H1 (cell line): ENCODE measurements at regions not wholly inside any gene's neighbourhood (a gene's known extent, or its start where the extent isn't known, plus 50 kb on each side); places are given as distances from the start of the nearest gene placed in this dataset.

Experiments used
- CTCF ChIA-PET: fragments of 300-600 bp; sonication (Branson Sonifier 250); formaldehyde crosslinking; loops from one replicate; lab custom pipeline; 2021; ENCODE audit not compliant: partially characterized antibody; lab: Charles Lee
- POLR2A ChIA-PET: fragments of 300-600 bp; sonication (Branson Sonifier 250); formaldehyde crosslinking; loops from one replicate; lab custom pipeline; 2021; ENCODE audit warnings: inconsistent platforms; ENCODE audit not compliant: partially characterized antibody; lab: Charles Lee
- DNase-seq, 2 experiments: peaks; one replicate each; pipeline versions ENCODE4 v3.0.0 to v3.0.0-alpha.2; 2010 to 2022; ENCODE audit warnings: low spot score in 2 of 2, low read depth in 1 of 2, mixed read lengths in 1 of 2
- FAIRE-seq: peaks from 2 replicates; lab custom pipeline; 2011; peaks lifted over from hg19 to GRCh38; lab: Jason Lieb, UNC
- H2AFZ ChIP-seq: 2 replicates; pipeline ENCODE4 v1.8.1; 2012; ENCODE audit warnings: low read length, inconsistent platforms
- H2AK5ac ChIP-seq: 2 replicates; pipeline ENCODE4 v1.6.1; 2013; ENCODE audit warnings: low read depth, low read length
- H2BK120ac ChIP-seq: replicated peaks from 2 replicates; pipeline ENCODE3; 2013; ENCODE audit warnings: low read depth, low read length, inconsistent platforms
- H2BK12ac ChIP-seq: 2 replicates; pipeline ENCODE4 v1.6.1; 2013; ENCODE audit warnings: low read depth, low read length
- H2BK15ac ChIP-seq: 2 replicates; pipeline ENCODE4 v1.6.1; 2013; ENCODE audit warnings: low read length
- H2BK20ac ChIP-seq: 2 replicates; pipeline ENCODE4 v1.6.1; 2013; ENCODE audit warnings: low read length
- H2BK5ac ChIP-seq: 2 replicates; pipeline ENCODE4 v1.6.1; 2013; ENCODE audit warnings: low read depth, low read length
- H3K14ac ChIP-seq: 2 replicates; pipeline ENCODE4 v1.6.1; 2013; ENCODE audit warnings: inconsistent platforms; ENCODE audit not compliant: insufficient read length
- H3K18ac ChIP-seq: 2 replicates; pipeline ENCODE4 v1.6.1; 2013; ENCODE audit warnings: low read length; ENCODE audit errors: extremely low read depth
- H3K23ac ChIP-seq: 2 replicates; pipeline ENCODE4 v1.6.1; 2013; ENCODE audit warnings: inconsistent platforms; ENCODE audit not compliant: insufficient read length
- H3K23me2 ChIP-seq: 2 replicates; pipeline ENCODE4 v1.6.1; 2013; ENCODE audit warnings: low read depth, low read length
- H3K27ac ChIP-seq: 2 replicates; pipeline ENCODE4 v1.6.1; 2011; ENCODE audit warnings: low read depth, low read length, inconsistent platforms
- H3K27me3 ChIP-seq, 4 experiments: replicated peaks in 1 of 4; 1 replicate in 1 of 4; 2 replicates in 3 of 4; pipeline versions ENCODE4 v1.6.1 to v1.8.1; 2011 to 2013; ENCODE audit warnings: low read length in 3 of 4, mild to moderate bottlenecking in 3 of 4, inconsistent platforms in 2 of 4, mixed read lengths in 2 of 4, moderate library complexity in 1 of 4; ENCODE audit not compliant: control insufficient read depth in 3 of 4, insufficient read depth in 3 of 4; ENCODE audit errors: extremely low read depth in 1 of 4
- H3K36me3 ChIP-seq, 4 experiments: 2 replicates each; pipeline versions ENCODE4 v1.6.1 to v1.8.1; 2011 to 2013; ENCODE audit warnings: mild to moderate bottlenecking in 4 of 4, low read length in 3 of 4, moderate library complexity in 2 of 4, control low read depth in 1 of 4, inconsistent platforms in 1 of 4; ENCODE audit not compliant: insufficient read depth in 4 of 4, control insufficient read depth in 2 of 4
- H3K4ac ChIP-seq: replicated peaks from 2 replicates; pipeline ENCODE3; 2013; ENCODE audit warnings: low read length, low read depth, mixed read lengths, inconsistent platforms; ENCODE audit not compliant: insufficient read length
- H3K4me1 ChIP-seq, 4 experiments: replicated peaks in 1 of 4; 1 replicate in 1 of 4; 2 replicates in 3 of 4; pipeline versions ENCODE4 v1.6.1 to v1.8.1; 2011 to 2013; ENCODE audit warnings: low read length in 3 of 4, inconsistent platforms in 2 of 4, mixed read lengths in 1 of 4; ENCODE audit not compliant: insufficient read depth in 4 of 4, control insufficient read depth in 3 of 4
- H3K4me2 ChIP-seq, 2 experiments: 2 replicates each; pipeline versions ENCODE4 v1.6.1 to v1.8.1; 2011 to 2013; ENCODE audit warnings: low read depth in 2 of 2, low read length in 2 of 2, control low read depth in 1 of 2, inconsistent platforms in 1 of 2, mild to moderate bottlenecking in 1 of 2; ENCODE audit not compliant: insufficient read depth in 1 of 2
- H3K4me3 ChIP-seq, 4 experiments: fragments of 200-600, 300-600 bp in 1 of 4; sonication (generic), shearing (Covaris generic), sonication (Bioruptor Twin) in 1 of 4; 2 replicates each; pipeline versions ENCODE4 v1.5.1 to v1.8.1; 2011 to 2016; ENCODE audit warnings: low read length in 4 of 4, low read depth in 3 of 4, control low read depth in 2 of 4, inconsistent platforms in 2 of 4, mild to moderate bottlenecking in 2 of 4, mixed read lengths in 1 of 4, moderate library complexity in 1 of 4; ENCODE audit not compliant: insufficient read depth in 2 of 4; ENCODE audit errors: extremely low read depth in 1 of 4
- H3K56ac ChIP-seq: replicated peaks from 2 replicates; pipeline ENCODE3; 2013; ENCODE audit warnings: low read depth, mild to moderate bottlenecking, mixed read lengths, low read length, inconsistent platforms; ENCODE audit not compliant: insufficient read length
- H3K79me1 ChIP-seq: 2 replicates; pipeline ENCODE4 v1.6.1; 2013; ENCODE audit warnings: low read depth, low read length, control low read depth
- H3K79me2 ChIP-seq, 2 experiments: 2 replicates each; pipeline versions ENCODE4 v1.6.1 to v1.8.1; 2012 to 2013; ENCODE audit warnings: low read length in 2 of 2, mild to moderate bottlenecking in 2 of 2, inconsistent platforms in 1 of 2; ENCODE audit not compliant: insufficient read depth in 2 of 2, control insufficient read depth in 1 of 2
- H3K9ac ChIP-seq, 4 experiments: replicated peaks in 1 of 4; 1 replicate in 1 of 4; 2 replicates in 3 of 4; pipeline versions ENCODE4 v1.6.1 to v1.8.1; 2011 to 2013; ENCODE audit warnings: low read depth in 3 of 4, low read length in 3 of 4, control low read depth in 2 of 4, mild to moderate bottlenecking in 2 of 4, moderate library complexity in 2 of 4, inconsistent platforms in 1 of 4; ENCODE audit errors: extremely low read depth in 1 of 4
- H3K9me3 ChIP-seq, 2 experiments: 2 replicates each; pipeline versions ENCODE4 v1.6.1 to v1.8.1; 2012 to 2013; ENCODE audit warnings: mild to moderate bottlenecking in 2 of 2, moderate library complexity in 2 of 2, control low read depth in 1 of 2, inconsistent platforms in 1 of 2, low read depth in 1 of 2, low read length in 1 of 2, mixed read lengths in 1 of 2; ENCODE audit not compliant: insufficient read depth in 2 of 2
- H4K20me1 ChIP-seq, 2 experiments: replicated peaks in 1 of 2; 2 replicates each; pipeline versions ENCODE3 to v1.8.1; 2011 to 2013; ENCODE audit warnings: inconsistent platforms in 2 of 2, low read length in 2 of 2, mild to moderate bottlenecking in 1 of 2; ENCODE audit not compliant: insufficient read depth in 2 of 2, control insufficient read depth in 1 of 2
- H4K5ac ChIP-seq: 2 replicates; pipeline ENCODE4 v1.6.1; 2013; ENCODE audit warnings: low read length, low read depth, mixed read lengths, inconsistent platforms; ENCODE audit not compliant: insufficient read length
- H4K8ac ChIP-seq: 2 replicates; pipeline ENCODE4 v1.8.0; 2013; ENCODE audit warnings: mild to moderate bottlenecking, moderate library complexity, low read length, inconsistent platforms; ENCODE audit not compliant: insufficient read depth; ENCODE audit errors: extremely low read depth
- H4K91ac ChIP-seq: replicated peaks from 2 replicates; pipeline ENCODE3; 2013; ENCODE audit warnings: low read length, mixed read lengths, inconsistent platforms; ENCODE audit not compliant: insufficient read length
- BRCA1 ChIP-seq: IDR thresholded peaks from 2 replicates; pipeline ENCODE4 v1.6.1; 2012; ENCODE audit warnings: low read depth, low read length, improper control_type of control experiment
- CHD2 ChIP-seq: IDR thresholded peaks from 2 replicates; pipeline ENCODE4 v1.6.1; 2012; ENCODE audit warnings: low read length, improper control_type of control experiment
- CREB1 ChIP-seq: IDR thresholded peaks from 2 replicates; pipeline ENCODE4 v1.6.1; 2012; ENCODE audit warnings: inconsistent platforms
- CTBP2 ChIP-seq: IDR thresholded peaks from 2 replicates; pipeline ENCODE4 v1.7.0; 2011; ENCODE audit warnings: borderline replicate concordance, mild to moderate bottlenecking, moderate library complexity, mixed read lengths, low read length; ENCODE audit not compliant: insufficient read depth, insufficient read length
- GTF2F1 ChIP-seq: IDR thresholded peaks from 2 replicates; pipeline ENCODE4 v1.6.1; 2012; ENCODE audit warnings: low read depth, low read length, improper control_type of control experiment, borderline replicate concordance
- HDAC2 ChIP-seq, 2 experiments: fragments of 300-600 bp in 1 of 2; sonication (generic) in 1 of 2; IDR thresholded peaks; 2 replicates each; pipeline ENCODE4 v1.6.1; 2011 to 2012; ENCODE audit warnings: low read depth in 2 of 2, low read length in 2 of 2, mild to moderate bottlenecking in 2 of 2, moderate library complexity in 2 of 2, borderline replicate concordance in 1 of 2, inconsistent platforms in 1 of 2
- MAFK ChIP-seq: IDR thresholded peaks from 2 replicates; pipeline ENCODE4 v1.6.1; 2012; ENCODE audit warnings: low read depth, mild to moderate bottlenecking, improper control_type of control experiment, low read length
- NANOG ChIP-seq: IDR thresholded peaks from 2 replicates; pipeline ENCODE4 v1.6.1; 2011; ENCODE audit warnings: low read length, low read depth, mild to moderate bottlenecking, inconsistent platforms; ENCODE audit not compliant: insufficient read depth, poor library complexity, severe bottlenecking
- NRF1 ChIP-seq: IDR thresholded peaks from 2 replicates; pipeline ENCODE4 v1.6.1; 2011; ENCODE audit warnings: mild to moderate bottlenecking, low read depth, low read length, improper control_type of control experiment
- RFX5 ChIP-seq: IDR thresholded peaks from 2 replicates; pipeline ENCODE4 v1.6.1; 2011; ENCODE audit warnings: low read depth, low read length, improper control_type of control experiment, borderline replicate concordance
- SIRT6 ChIP-seq: IDR thresholded peaks from one replicate; pipeline ENCODE4 v1.7.1; 2012; ENCODE audit warnings: low read length, inconsistent platforms
- SIX5 ChIP-seq: IDR thresholded peaks from 2 replicates; pipeline ENCODE4 v1.6.1; 2011; ENCODE audit warnings: mild to moderate bottlenecking, low read depth, low read length
- TAF1 ChIP-seq: IDR thresholded peaks from 2 replicates; pipeline ENCODE4 v1.6.1; 2011; ENCODE audit warnings: mild to moderate bottlenecking, low read depth, low read length
- WGBS, 2 experiments: shearing (Covaris generic) in 1 of 2; methylation state at CpG; one replicate each; pipeline versions ENCODE4 v1.1.6 to v1.1.7; 2013 to 2015; ENCODE audit warnings: low lambda C conversion rate in 2 of 2, mixed read lengths in 2 of 2, inconsistent platforms in 1 of 2, low coverage in 1 of 2, missing lambda C conversion rate in 1 of 2; ENCODE audit not compliant: insufficient replicate concordance in 2 of 2, insufficient coverage in 1 of 2, insufficient read length in 1 of 2; ENCODE audit errors: extremely low coverage in 1 of 2, missing lambda C conversion rate in 1 of 2; 5-methylcytosine and 5-hydroxymethylcytosine counted together

DNA sequence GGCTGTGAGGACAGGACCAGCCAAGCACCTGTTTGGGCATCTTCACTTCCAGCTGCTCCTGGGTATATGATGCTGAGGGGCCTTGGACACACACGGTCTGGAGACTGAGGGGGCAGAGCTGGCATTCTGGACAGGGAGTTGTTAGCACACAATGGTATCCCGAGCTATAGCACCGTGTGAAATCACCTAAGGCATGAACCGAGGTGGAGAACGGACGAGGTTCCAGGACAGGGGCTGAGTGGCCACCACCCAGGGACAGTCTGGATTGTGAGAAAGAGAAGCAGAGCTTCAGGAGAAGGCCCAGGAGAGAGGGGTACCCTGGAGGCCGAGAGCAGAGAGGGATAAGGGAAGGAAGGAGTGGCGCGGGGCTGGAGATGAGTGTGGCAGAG is 571.8 kb downstream of the TCERG1L start:
- 81% methylated on average over 6 of the region's 9 CpGs; no CpG with 5 or more reads in 1 of the 2 experiments for WGBS, 2 experiments
- Histone ChIP-seq H3K79me1 (no peaks in the 10 kb centered on the region), H2AK5ac (no peak overlapping the region), H2BK20ac (no peak overlapping the region), H3K79me2 (no peaks in the 10 kb centered on the region), H4K91ac (no peak overlapping the region), H3K4ac (no peak overlapping the region), H2BK5ac (no peak overlapping the region), H3K27me3 (no peaks in the 10 kb centered on the region), H4K5ac (no peak overlapping the region), H2BK12ac (no peak overlapping the region), H4K20me1 (peaks cover 0 to 4% of the 10 kb centered on the region in 2 experiments), H2AFZ (no peak overlapping the region), H3K36me3 (no peaks in the 10 kb centered on the region), H2BK120ac (no peak overlapping the region), H3K18ac (no peak overlapping the region), H3K4me2 (no peak overlapping the region), H3K27ac (no peak overlapping the region), H4K8ac (no peak overlapping the region), H3K23ac (no peak overlapping the region), H3K56ac (no peak overlapping the region), H2BK15ac (no peak overlapping the region), H3K9me3 (no peaks in the 10 kb centered on the region), H3K9ac (no peak overlapping the region), H3K4me1 (peaks cover 0 to 11% (median 5%) of the 10 kb centered on the region in 4 experiments; a peak in 4 of 7 replicates), H3K14ac (no peak overlapping the region), H3K4me3 (no peak overlapping the region), H3K23me2 (no peaks in the 10 kb centered on the region)
- ChIA-PET CTCF (no interaction called here), POLR2A (no interaction called here)
- no peak for FAIRE-seq
- TF ChIP-seq CHD2 (no peak), NRF1 (no peak), NANOG (no peak), TAF1 (no peak), BRCA1 (no peak), SIRT6 (no peak), CTBP2 (no peak), CREB1 (no peak), SIX5 (no peak), GTF2F1 (no peak), HDAC2 (IDR thresholded peaks at IDR 0.05; ENCODE audit: borderline replicate concordance in 1 of 2, low read depth in 2 of 2, low read length in 2 of 2) (no peak), RFX5 (no peak), MAFK (no peak)
- DNase-seq = no peak
